Stimulated activated naive CD8-positive, alpha-beta T cell treated with anti-CD3 and anti-CD28 coated beads, Interleukin-15, Interleukin-2, amounts not matched to agents 100 ng/mL and 50 ng/mL, for 24 hours (primary cell): ENCODE measurements at regions not wholly inside any gene's neighbourhood (a gene's known extent, or its start where the extent isn't known, plus 50 kb on each side); places are given as distances from the start of the nearest gene placed in this dataset.
"Not testable (repeated sequence)": the region's sequence is repeated elsewhere in the genome, so short reads cannot be mapped to it uniquely, and the experiment has no call there.

ENCODE experiments used
- H3K27ac Mint-ChIP-seq: one replicate; pipeline ENCODE4 v1.8.0; 2021; ENCODE audit warnings: mild to moderate bottlenecking, mixed read lengths
- H3K27me3 Mint-ChIP-seq: one replicate; pipeline ENCODE4 v1.8.0; 2021; ENCODE audit warnings: mixed read lengths
- H3K36me3 Mint-ChIP-seq: one replicate; pipeline ENCODE4 v1.8.0; 2021; ENCODE audit warnings: low read depth, mixed read lengths
- H3K4me1 Mint-ChIP-seq: one replicate; pipeline ENCODE4 v1.8.0; 2021; ENCODE audit warnings: low read depth, mixed read lengths
- H3K4me3 Mint-ChIP-seq: one replicate; pipeline ENCODE4 v1.8.0; 2021; ENCODE audit warnings: mild to moderate bottlenecking, mixed read lengths
- H3K9me3 Mint-ChIP-seq: one replicate; pipeline ENCODE4 v1.8.0; 2021; ENCODE audit warnings: mixed read lengths

DNA sequence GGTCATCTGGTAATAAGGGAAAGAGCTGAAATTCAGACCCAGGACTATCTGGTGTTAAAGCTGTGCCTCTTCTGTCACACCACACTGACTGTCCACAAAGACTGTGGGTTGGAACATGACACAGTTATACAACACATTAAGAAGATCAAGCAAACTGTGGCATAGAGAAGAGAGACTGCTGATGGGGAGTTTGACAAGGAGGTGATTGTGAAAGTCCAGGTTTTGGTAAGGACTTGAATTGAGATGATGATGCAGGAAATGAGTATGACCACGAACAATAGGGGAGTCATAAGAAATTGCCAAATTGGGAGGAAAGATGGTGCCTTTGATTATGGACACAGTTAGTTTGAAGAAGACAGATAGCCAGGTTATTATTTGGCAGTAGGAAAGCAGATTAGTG, 163.4 kb downstream of the PDGFRA start:
- no peaks in the 10 kb centered on the region for H3K27me3 Mint-ChIP-seq
- no peaks in the 10 kb centered on the region for H3K36me3 Mint-ChIP-seq
- no peak overlapping the region for H3K27ac Mint-ChIP-seq
- H3K4me1 Mint-ChIP-seq = no peaks in the 10 kb centered on the region
- H3K9me3 Mint-ChIP-seq = peaks cover 4% of the 10 kb centered on the region
- H3K4me3 Mint-ChIP-seq = no peak overlapping the region

DNA sequence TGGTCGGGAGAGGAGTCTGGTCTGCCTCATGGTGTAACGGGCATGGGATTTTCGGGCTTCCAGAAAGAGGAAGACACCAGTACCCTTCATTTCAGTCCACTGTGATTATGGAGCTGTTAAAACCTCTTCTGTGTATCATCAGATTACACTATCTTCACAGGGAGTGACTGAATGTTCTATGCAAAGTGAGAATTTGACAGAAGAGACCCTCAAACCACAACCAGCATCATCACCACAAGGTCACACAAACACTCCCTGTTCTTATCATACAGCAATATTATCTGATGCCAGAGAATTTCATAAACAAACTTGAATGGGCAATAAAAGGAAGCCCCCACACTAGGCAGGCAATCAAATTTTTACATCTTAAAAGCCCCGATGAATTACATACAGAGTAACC, 164.2 kb downstream of the PDGFRA start:
- H3K27ac Mint-ChIP-seq = no peak overlapping the region
- H3K9me3 Mint-ChIP-seq = peaks cover 4% of the 10 kb centered on the region
- H3K4me3 Mint-ChIP-seq = no peak overlapping the region
- H3K27me3 Mint-ChIP-seq = no peaks in the 10 kb centered on the region
- H3K36me3 Mint-ChIP-seq = no peaks in the 10 kb centered on the region
- H3K4me1 Mint-ChIP-seq = no peaks in the 10 kb centered on the region

DNA sequence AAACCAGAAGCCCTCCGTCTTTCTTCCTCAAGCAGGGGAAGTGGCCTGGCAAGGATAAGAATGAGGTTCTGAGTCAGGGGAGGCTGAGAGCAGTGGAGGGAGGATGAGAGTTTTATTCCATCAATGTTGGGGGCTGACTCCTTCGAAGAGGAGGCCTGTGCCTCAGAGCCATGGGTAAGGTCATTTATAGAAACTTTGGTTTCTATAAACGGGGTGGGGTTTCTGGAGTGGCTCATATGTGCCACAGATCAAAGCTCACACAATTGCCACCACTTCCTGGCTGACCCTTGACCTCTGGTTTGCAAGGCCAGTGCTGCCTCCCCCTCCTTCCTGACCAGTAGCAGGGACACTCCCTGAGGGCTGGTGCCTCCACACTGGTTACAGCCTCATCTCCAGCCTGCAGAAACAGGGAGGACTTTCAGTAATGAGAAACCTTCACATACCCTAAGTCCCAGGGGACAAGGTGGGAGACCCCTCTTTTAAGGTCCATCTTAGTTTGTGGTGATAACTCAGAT, 166.0 kb downstream of the PDGFRA start:
- H3K4me1 Mint-ChIP-seq = no peaks in the 10 kb centered on the region
- no peaks in the 10 kb centered on the region for H3K27me3 Mint-ChIP-seq
- H3K27ac Mint-ChIP-seq = no peak overlapping the region
- H3K9me3 Mint-ChIP-seq = no peaks in the 10 kb centered on the region
- H3K4me3 Mint-ChIP-seq = no peak overlapping the region
- H3K36me3 Mint-ChIP-seq = no peaks in the 10 kb centered on the region

DNA sequence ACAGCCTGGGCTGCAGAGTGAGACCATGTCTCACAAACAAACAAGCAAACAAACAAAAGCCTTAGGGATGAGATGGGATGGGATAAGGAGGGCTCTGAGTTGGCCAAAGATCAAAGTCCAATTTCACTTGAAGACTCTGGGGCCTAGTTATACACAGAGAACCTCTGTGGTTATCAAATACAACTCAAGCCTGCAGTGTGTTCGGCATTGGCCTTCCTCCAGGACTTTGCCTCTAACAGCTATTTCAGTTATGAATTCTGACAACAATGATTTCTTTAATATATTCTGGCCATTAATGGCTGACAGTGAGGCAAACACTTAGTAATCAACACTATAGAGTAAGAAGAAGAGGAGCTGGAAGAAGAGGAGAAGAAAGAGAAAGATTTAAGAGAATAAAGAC, 171.1 kb downstream of the PDGFRA start:
- Mint-ChIP-seq H3K4me3 (no peak overlapping the region), H3K9me3 (no peaks in the 10 kb centered on the region), H3K27me3 (no peaks in the 10 kb centered on the region)

DNA sequence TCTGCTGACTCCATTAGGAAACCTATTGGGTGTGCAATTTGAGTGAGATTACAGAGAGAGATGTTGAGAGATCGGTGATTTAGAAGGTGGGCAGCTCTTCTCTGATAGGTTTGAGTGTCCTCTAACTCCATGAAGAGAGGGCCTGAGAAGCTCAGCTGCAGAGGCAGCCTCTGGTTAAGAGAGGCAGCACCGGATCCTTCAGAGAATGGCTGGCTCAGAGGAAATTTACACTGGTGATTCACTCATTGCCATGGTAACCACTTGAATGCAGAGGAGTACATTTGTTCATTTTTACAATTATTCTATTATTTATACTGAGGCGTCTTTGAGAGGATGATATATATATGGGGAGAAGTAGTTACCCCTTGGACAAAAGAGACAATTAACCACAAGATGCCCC, 171.7 kb downstream of the PDGFRA start:
- Mint-ChIP-seq H3K27ac (no peak overlapping the region), H3K27me3 (peaks cover 4% of the 10 kb centered on the region), H3K4me1 (no peaks in the 10 kb centered on the region), H3K36me3 (no peaks in the 10 kb centered on the region), H3K4me3 (no peak overlapping the region), H3K9me3 (no peaks in the 10 kb centered on the region)

More for the DNA sequence above, 171.1 kb downstream of the PDGFRA start:
- H3K4me1 Mint-ChIP-seq = no peaks in the 10 kb centered on the region
- H3K27ac Mint-ChIP-seq = no peak overlapping the region
- no peaks in the 10 kb centered on the region for H3K36me3 Mint-ChIP-seq

DNA sequence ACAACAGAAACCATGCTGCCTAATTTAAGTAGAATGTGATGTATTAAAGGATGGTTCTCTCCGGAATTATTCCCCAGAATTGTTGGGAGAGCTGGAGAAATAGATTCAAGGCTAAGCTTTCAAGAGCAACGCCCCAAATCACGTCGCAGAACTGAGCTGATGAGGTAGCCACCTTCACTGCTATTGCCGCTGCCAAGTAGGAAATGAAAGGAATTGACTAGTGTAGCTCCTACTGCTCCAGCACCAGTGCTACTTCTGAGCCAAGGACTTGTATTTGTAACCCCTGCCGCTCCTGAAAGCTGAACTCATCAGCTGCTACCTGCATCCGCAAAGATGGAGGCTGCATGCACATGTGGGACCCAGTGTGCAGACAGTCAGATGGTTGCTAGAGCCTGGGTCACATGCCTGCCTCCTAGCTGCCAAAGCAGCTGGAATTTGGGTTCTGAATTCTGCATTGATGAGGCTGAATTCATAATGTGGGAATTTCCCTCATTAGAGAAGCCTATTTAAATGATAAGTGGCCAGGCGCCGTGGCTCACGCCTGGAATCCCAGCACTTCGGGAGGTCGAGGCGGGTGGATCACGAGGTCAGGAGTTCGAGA, 173.9 kb downstream of the PDGFRA start:
- no peak overlapping the region for H3K4me3 Mint-ChIP-seq
- no peaks in the 10 kb centered on the region for H3K4me1 Mint-ChIP-seq
- H3K36me3 Mint-ChIP-seq = no peaks in the 10 kb centered on the region
- H3K27me3 Mint-ChIP-seq = peaks cover 9% of the 10 kb centered on the region
- H3K9me3 Mint-ChIP-seq = no peaks in the 10 kb centered on the region
- H3K27ac Mint-ChIP-seq = no peak overlapping the region

DNA sequence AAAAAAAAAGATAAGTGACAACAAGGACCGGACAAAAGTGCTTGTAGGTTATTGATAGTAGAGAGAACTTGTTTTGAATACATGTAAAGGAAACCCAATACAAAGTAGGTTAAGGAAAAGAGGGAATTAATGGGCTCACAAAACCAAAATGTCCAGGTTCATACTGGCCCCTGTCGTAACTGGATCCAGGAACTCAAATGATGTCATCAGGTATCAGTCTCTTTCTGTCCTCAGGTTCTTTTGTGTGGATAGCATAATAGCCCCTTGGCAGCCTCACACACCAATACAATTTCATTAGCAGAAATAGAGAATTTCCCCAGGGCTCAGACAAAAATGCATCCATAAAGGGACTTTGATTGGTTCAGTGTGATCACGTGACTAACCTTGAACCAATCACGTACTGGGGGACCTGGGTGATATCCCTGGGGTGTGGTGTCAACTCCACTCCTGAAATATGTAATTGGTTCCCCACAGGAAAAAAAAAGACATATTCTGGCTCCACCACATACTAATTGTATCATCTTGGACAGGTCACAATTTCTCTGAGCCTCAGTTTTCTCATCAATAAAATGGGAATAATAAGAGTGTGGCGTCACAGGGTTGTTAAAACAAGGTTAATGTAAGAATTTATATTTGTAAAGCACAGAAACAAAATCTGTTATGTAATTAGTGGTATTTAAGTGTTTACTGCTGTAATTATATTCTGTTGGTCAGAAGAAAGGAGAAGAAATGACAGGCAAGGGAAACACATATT, 174.8 kb downstream of the PDGFRA start:
- peaks cover 9% of the 10 kb centered on the region for H3K27me3 Mint-ChIP-seq
- H3K4me3 Mint-ChIP-seq = no peak overlapping the region
- H3K27ac Mint-ChIP-seq = no peak overlapping the region
- no peaks in the 10 kb centered on the region for H3K9me3 Mint-ChIP-seq
- H3K4me1 Mint-ChIP-seq = no peaks in the 10 kb centered on the region
- H3K36me3 Mint-ChIP-seq = no peaks in the 10 kb centered on the region

DNA sequence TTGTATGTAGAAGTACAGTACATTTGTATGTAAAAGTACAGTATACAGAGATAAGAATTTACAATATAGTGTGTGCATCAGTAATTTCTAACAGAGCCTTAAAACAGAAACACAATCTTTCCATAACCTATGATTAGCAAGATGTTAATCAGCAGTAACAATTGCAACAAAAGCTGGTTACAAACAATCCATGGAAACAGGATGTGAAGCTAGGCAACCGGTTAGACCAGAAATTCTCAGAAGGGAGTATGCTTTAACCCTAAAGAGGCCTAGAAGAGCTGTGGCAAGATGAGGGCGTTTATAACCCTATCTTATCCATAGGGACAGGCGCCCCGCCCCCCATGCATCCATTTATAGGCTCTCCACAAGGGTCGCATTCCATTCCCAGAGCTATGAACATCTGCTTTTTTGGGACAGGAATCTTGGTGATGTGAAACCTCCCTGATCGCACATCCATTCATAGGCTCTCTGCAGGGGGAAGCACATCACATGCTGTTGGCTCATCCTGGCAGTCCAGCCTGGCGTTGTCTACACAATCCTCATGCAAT, 180.3 kb downstream of the PDGFRA start:
- not testable (repeated sequence) for H3K36me3 Mint-ChIP-seq, H3K4me3 Mint-ChIP-seq, H3K27ac Mint-ChIP-seq, H3K4me1 Mint-ChIP-seq, H3K27me3 Mint-ChIP-seq, H3K9me3 Mint-ChIP-seq

DNA sequence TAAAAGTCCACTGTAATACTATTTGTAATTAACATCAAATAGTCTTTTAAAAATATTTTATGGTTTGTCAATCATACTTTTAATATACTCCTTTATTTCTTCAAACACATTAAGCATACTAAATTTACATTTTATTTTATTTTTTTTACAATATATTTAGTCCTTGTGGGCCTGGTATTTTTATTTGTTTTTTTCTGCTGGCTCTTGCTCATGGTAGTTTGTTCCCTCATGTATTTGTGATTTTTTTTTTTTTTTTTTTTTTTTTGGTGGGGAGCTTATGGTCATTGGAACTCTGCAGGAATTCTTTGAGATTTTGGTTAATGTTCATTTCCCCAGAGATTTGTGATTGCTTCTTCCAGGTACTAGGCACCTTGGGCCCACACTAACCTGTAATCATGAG, 185.5 kb downstream of the PDGFRA start:
- H3K4me3 Mint-ChIP-seq = no peak overlapping the region

DNA sequence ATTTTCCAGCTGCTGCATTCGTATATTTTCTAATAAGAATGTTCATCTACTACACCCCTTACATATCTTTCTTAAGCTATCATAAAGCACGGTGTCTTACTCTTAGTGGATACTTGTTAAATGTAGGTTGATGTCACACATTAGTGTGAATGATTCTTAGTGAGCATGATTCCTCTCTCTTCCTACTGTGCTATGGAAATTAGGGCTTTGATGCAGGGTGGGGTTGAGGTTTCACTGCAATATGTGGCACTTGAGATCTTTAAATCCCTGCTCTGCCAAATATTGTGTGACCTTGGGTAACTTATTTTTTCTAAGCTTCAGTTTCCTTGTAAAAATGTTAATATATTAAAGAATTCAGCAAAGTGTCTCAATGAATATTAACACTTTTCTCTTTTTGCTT, 188.4 kb downstream of the PDGFRA start:
- H3K27me3 Mint-ChIP-seq = peaks cover 9% of the 10 kb centered on the region
- H3K4me3 Mint-ChIP-seq = no peak overlapping the region
- no peaks in the 10 kb centered on the region for H3K9me3 Mint-ChIP-seq

More for the DNA sequence above, 185.5 kb downstream of the PDGFRA start:
- Mint-ChIP-seq H3K4me1 (no peaks in the 10 kb centered on the region), H3K36me3 (no peaks in the 10 kb centered on the region), H3K27me3 (peaks cover 6% of the 10 kb centered on the region), H3K27ac (no peak overlapping the region), H3K9me3 (no peaks in the 10 kb centered on the region)

DNA sequence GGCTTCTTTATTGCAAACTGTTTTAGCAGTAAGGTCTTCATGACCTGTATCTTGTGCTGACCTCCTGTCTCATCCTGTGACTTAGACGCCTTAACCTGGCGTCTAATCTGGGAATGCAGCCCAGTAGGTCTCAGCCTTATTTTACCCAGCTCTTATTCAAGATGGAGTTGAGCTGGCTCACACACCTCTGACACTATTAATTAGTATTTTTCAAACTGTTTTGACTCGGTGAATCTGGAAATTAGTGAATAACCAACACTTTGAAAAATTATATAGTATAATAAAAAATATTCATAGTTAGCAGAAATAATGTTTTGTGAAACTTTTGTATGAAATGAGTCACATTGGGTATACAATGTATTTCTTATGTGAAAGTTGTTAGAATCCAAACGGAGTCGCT, 189.4 kb downstream of the PDGFRA start:
- Mint-ChIP-seq H3K9me3 (no peaks in the 10 kb centered on the region), H3K36me3 (no peaks in the 10 kb centered on the region), H3K27me3 (peaks cover 9% of the 10 kb centered on the region), H3K4me1 (no peaks in the 10 kb centered on the region), H3K27ac (no peak overlapping the region), H3K4me3 (no peak overlapping the region)

More for the DNA sequence above, 188.4 kb downstream of the PDGFRA start:
- Mint-ChIP-seq H3K36me3 (no peaks in the 10 kb centered on the region), H3K4me1 (no peaks in the 10 kb centered on the region), H3K27ac (no peak overlapping the region)

DNA sequence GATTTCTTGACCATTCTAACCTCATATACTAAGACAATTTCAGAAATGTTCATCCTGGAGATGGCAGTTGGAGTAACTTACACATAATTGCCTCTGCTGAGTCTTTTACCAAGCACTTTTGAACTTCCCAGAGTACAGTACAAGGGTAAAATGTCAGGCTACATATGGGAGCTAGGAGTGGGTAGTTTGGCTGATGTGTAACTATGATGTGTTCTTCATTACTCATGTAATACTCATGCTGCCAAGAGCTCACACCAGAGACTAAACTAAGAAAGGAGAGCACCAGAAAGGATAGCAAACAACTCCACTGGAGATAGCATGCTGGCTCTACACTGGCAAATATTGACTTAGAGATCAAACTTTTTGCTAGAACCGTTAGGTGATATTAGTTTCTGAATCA, 194.0 kb downstream of the PDGFRA start:
- Mint-ChIP-seq H3K27me3 (peaks cover 15% of the 10 kb centered on the region), H3K9me3 (no peaks in the 10 kb centered on the region), H3K27ac (no peak overlapping the region), H3K4me1 (no peaks in the 10 kb centered on the region), H3K4me3 (no peak overlapping the region), H3K36me3 (no peaks in the 10 kb centered on the region)

DNA sequence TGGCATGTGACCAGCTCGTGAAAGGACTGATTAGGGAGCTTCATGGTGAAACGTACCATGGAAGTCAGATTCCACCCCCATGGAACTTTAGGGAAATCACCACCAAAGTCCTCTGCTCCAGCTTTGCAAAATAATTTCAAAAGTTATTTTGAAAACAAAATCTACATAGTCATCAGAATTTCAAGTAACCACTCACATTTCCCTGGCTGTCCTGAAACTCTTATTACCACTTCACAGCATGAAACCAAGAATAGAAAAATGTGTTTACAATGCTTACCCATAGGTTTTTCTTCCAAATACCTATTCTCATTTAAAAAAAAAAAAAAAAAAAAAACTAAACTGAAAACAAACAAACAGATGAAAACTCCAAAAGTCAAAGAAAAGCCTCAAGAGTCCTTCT, 198.7 kb downstream of the PDGFRA start:
- Mint-ChIP-seq H3K4me1 (no peaks in the 10 kb centered on the region), H3K36me3 (no peaks in the 10 kb centered on the region), H3K27me3 (peaks cover 27% of the 10 kb centered on the region), H3K27ac (no peak overlapping the region), H3K4me3 (no peak overlapping the region), H3K9me3 (no peaks in the 10 kb centered on the region)

DNA sequence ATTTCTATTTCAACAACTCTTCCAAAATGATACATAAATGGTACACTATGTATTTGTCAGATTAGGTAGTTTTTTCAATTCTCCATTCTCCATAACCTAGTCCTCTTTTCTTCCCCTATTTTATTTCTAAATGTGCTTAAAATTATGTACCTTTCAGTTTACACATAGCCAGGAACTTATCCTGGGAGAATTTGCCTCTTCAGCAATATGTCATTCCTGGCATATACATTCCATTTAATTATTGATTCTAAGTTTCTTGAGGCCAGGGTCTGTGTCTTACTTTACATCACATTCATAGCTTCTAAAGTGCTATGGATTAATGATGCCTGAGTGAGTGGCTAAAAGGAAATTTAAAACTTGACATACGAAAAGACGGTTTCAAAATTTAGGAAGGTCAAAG, 199.8 kb downstream of the PDGFRA start:
- H3K4me1 Mint-ChIP-seq = no peaks in the 10 kb centered on the region

DNA sequence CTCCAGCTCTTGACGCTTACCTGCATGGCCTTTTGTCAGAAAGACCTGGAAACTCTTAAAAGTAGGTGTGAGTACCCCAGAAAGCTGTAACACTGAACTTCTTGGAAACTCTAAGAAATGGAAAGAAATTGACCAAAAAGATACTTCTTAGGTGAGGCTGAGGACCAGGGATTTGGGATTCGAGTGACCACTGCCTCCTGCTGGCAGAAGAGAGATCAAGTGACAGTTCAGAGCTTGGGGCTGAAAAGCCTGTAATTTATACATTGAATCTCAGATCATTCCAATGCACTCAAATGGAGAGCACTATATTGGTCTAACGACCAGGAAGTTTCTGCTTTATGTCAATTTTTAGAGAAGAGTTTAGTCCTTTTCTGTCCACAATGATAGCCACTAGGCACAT, 204.6 kb downstream of the PDGFRA start:
- H3K4me1 Mint-ChIP-seq = no peaks in the 10 kb centered on the region
- H3K36me3 Mint-ChIP-seq = no peaks in the 10 kb centered on the region
- peaks cover 21% of the 10 kb centered on the region for H3K27me3 Mint-ChIP-seq
- H3K4me3 Mint-ChIP-seq = no peak overlapping the region
- no peak overlapping the region for H3K27ac Mint-ChIP-seq
- no peaks in the 10 kb centered on the region for H3K9me3 Mint-ChIP-seq

More for the DNA sequence above, 199.8 kb downstream of the PDGFRA start:
- Mint-ChIP-seq H3K27me3 (peaks cover 27% of the 10 kb centered on the region), H3K27ac (no peak overlapping the region), H3K36me3 (no peaks in the 10 kb centered on the region), H3K4me3 (no peak overlapping the region), H3K9me3 (no peaks in the 10 kb centered on the region)
